ENCODE measurements at regions not wholly inside any gene's neighbourhood (a gene's known extent, or its start where the extent isn't known, plus 50 kb on each side); places are given as distances from the start of the nearest gene placed in this dataset.
"Not testable (repeated sequence)": the region's sequence is repeated elsewhere in the genome, so short reads cannot be mapped to it uniquely, and the experiment has no call there.

DNA sequence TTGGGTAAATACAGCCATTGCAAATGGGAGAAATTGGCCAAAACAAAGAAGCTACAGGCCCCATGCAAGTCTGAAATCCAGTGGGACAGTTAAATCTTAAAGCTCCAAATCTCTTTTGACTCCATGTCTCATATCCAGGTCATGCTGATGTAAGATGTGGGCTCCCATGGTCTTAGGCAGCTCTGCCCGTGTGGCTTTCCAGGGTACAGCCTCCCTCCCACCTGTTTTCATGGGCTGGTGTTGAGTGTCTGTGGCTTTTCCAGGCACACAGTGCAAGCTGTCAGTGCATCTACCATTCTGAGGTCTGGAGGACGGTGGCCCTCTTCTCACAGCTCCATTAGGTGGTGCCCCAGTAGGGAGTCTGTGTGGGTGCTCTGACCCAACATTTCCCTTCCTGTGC lies 53.4 kb upstream of the FIBIN start:
- H3K4me3 ChIP-seq (ENCODE audit: low read depth in 1 of 3, low read length in 3 of 3); H3K36me3 ChIP-seq (ENCODE audit: control insufficient read depth in 3 of 3, insufficient read depth in 2 of 3, low read depth in 1 of 3, low read length in 3 of 3); H3K9me3 ChIP-seq (ENCODE audit: control insufficient read depth in 2 of 2, insufficient read depth in 1 of 2, low read depth in 1 of 2, low read length in 1 of 2); H3K4me1 ChIP-seq (ENCODE audit: control insufficient read depth in 3 of 3, insufficient read depth in 2 of 3, low read depth in 1 of 3, low read length in 2 of 3); DNase-seq; H3K27ac ChIP-seq (ENCODE audit: low read depth in 1 of 3, low read length in 2 of 3); FAIRE-seq; H3K27me3 ChIP-seq (ENCODE audit: control insufficient read depth in 3 of 3, insufficient read depth in 3 of 3, low read length in 3 of 3): not testable (repeated sequence)
- 63 to 77% (median 76%) methylated on average over 2 of the region's 2 CpGs for WGBS, 3 donors

- Histone ChIP-seq H3K4me3 (ENCODE audit: low read depth in 1 of 3, low read length in 3 of 3) (no peak overlapping the region), H3K9me3 (ENCODE audit: control insufficient read depth in 2 of 2, insufficient read depth in 1 of 2, low read depth in 1 of 2, low read length in 1 of 2) (peaks cover 0 to 6% of the 10 kb centered on the region in 2 donors), H3K27me3 (ENCODE audit: control insufficient read depth in 3 of 3, insufficient read depth in 3 of 3, low read length in 3 of 3) (no peaks in the 10 kb centered on the region), H3K27ac (ENCODE audit: low read depth in 1 of 3, low read length in 2 of 3) (no peak overlapping the region), H3K4me1 (ENCODE audit: control insufficient read depth in 3 of 3, insufficient read depth in 2 of 3, low read depth in 1 of 3, low read length in 2 of 3) (no peaks in the 10 kb centered on the region), H3K36me3 (ENCODE audit: control insufficient read depth in 3 of 3, insufficient read depth in 2 of 3, low read depth in 1 of 3, low read length in 3 of 3) (no peaks in the 10 kb centered on the region)
- DNase-seq (no peak), FAIRE-seq (no peak)
- 71 to 83% (median 78%) methylated on average over 3 of the region's 3 CpGs for WGBS, 3 donors
These were observed 51.6 kb upstream of the FIBIN start for GRCh38 chr11:26942356-26942755.

- Histone ChIP-seq H3K4me3 (ENCODE audit: low read depth in 1 of 3, low read length in 3 of 3) (no peak overlapping the region), H3K27ac (ENCODE audit: low read depth in 1 of 3, low read length in 2 of 3) (no peak overlapping the region), H3K9me3 (ENCODE audit: control insufficient read depth in 2 of 2, insufficient read depth in 1 of 2, low read depth in 1 of 2, low read length in 1 of 2) (peaks cover 0 to 6% of the 10 kb centered on the region in 2 donors), H3K27me3 (ENCODE audit: control insufficient read depth in 3 of 3, insufficient read depth in 3 of 3, low read length in 3 of 3) (no peaks in the 10 kb centered on the region), H3K36me3 (ENCODE audit: control insufficient read depth in 3 of 3, insufficient read depth in 2 of 3, low read depth in 1 of 3, low read length in 3 of 3) (no peaks in the 10 kb centered on the region), H3K4me1 (ENCODE audit: control insufficient read depth in 3 of 3, insufficient read depth in 2 of 3, low read depth in 1 of 3, low read length in 2 of 3) (no peaks in the 10 kb centered on the region)
- no peak for DNase-seq
- 73 to 81% (median 74%) methylated on average over 3 of the region's 3 CpGs for WGBS, 3 donors
- FAIRE-seq: no peak
These were observed 50.3 kb upstream of the FIBIN start for GRCh38 chr11:26943636-26944035.

Data from small intestine (tissue), 7 donors.